Lung (tissue), 11 donors: ENCODE measurements at regions not wholly inside any gene's neighbourhood (a gene's known extent, or its start where the extent isn't known, plus 50 kb on each side); places are given as distances from the start of the nearest gene placed in this dataset.

Experiments used
- ATAC-seq: fragments of 200-7000 bp; cut with Tn5 transposase; one replicate; pipeline ENCODE4 v1.9.1; 2020; ENCODE audit warnings: moderate number of reproducible peaks; ENCODE audit not compliant: insufficient read depth, low FRiP score
- DNase-seq, 3 donors: peaks; one replicate each; pipeline ENCODE4 v3.0.0-alpha.2; 2013 to 2017
- H3K27ac ChIP-seq, 2 donors: one replicate each; pipeline ENCODE4 v1.5.1; 2013; ENCODE audit warnings: mild to moderate bottlenecking in 2 of 2, moderate library complexity in 2 of 2, control low read depth in 1 of 2, inconsistent platforms in 1 of 2, low read depth in 1 of 2, low read length in 1 of 2
- H3K27me3 ChIP-seq, 3 donors: one replicate each; pipeline ENCODE4 v1.5.1; 2013; ENCODE audit warnings: low read length in 2 of 3; ENCODE audit not compliant: control insufficient read depth in 3 of 3, insufficient read depth in 3 of 3
- H3K36me3 ChIP-seq, 4 donors: one replicate each; pipeline ENCODE4 v1.5.1; 2013; ENCODE audit warnings: low read length in 4 of 4, mild to moderate bottlenecking in 1 of 4, moderate library complexity in 1 of 4; ENCODE audit not compliant: control insufficient read depth in 4 of 4, insufficient read depth in 4 of 4
- H3K4me1 ChIP-seq, 5 donors: one replicate each; pipeline ENCODE4 v1.5.1; 2013; ENCODE audit warnings: low read length in 5 of 5, mild to moderate bottlenecking in 2 of 5, moderate library complexity in 1 of 5; ENCODE audit not compliant: control insufficient read depth in 5 of 5, insufficient read depth in 5 of 5
- H3K4me3 ChIP-seq: one replicate; pipeline ENCODE4 v1.5.1; 2013; ENCODE audit warnings: mild to moderate bottlenecking, control low read depth, moderate library complexity
- H3K9ac ChIP-seq, 2 donors: one replicate each; pipeline ENCODE4 v1.5.1; 2013; ENCODE audit warnings: low read length in 2 of 2, control low read depth in 1 of 2; ENCODE audit not compliant: insufficient read depth in 1 of 2
- H3K9me3 ChIP-seq, 4 donors: one replicate each; pipeline ENCODE4 v1.5.1; 2013; ENCODE audit warnings: low read length in 3 of 4, mild to moderate bottlenecking in 1 of 4, moderate library complexity in 1 of 4; ENCODE audit not compliant: control insufficient read depth in 4 of 4, insufficient read depth in 3 of 4
- CTCF ChIP-seq: IDR thresholded peaks from 2 replicates; pipeline ENCODE4 v1.5.1; 2012; ENCODE audit warnings: mild to moderate bottlenecking; ENCODE audit errors: control extremely low read depth, extremely low read depth
- WGBS, 2 donors: extraction: QIAGEN DNeasy Blood & Tissue Kit; methylation state at CpG; one replicate each; pipeline ENCODE4 v1.1.7; 2013; 5-methylcytosine and 5-hydroxymethylcytosine counted together
- donor health status: control.
- donor health status: control.
- donor health status: Bipolar disorder and iron deficiency.
- donor health status: healthy.
- donor health status: DM: yes; HTN: yes; CAD: no.

GRCh38 chr1:183735069-183735860 lies 69.7 kb upstream of the RGL1 start:
- WGBS, 2 donors, result 42 to 58% methylated on average over 1 of the region's 1 CpG
- peak in 1 of 3 donors; percentile 82 for DNase-seq
- Histone ChIP-seq H3K27me3 (no peaks in the 10 kb centered on the region), H3K36me3 (no peaks in the 10 kb centered on the region), H3K9ac (peak overlapping the region in 1 of 2 donors; percentile 17), H3K27ac (peak overlapping the region in 1 of 2 donors; percentile 45), H3K9me3 (no peaks in the 10 kb centered on the region), H3K4me3 (no peak overlapping the region), H3K4me1 (peaks cover 4 to 84% (median 17%) of the 10 kb centered on the region in 5 donors)
- TF ChIP-seq CTCF, result no peak
- no peak for ATAC-seq

GRCh38 chr1:183734543-183735036 lies 70.3 kb upstream of the RGL1 start:
- Histone ChIP-seq H3K9me3 (no peaks in the 10 kb centered on the region), H3K9ac (no peak overlapping the region), H3K27ac (no peak overlapping the region), H3K36me3 (no peaks in the 10 kb centered on the region), H3K27me3 (no peaks in the 10 kb centered on the region), H3K4me3 (no peak overlapping the region), H3K4me1 (peaks cover 5 to 81% (median 18%) of the 10 kb centered on the region in 5 donors)
- ATAC-seq, result peak; percentile 38
- TF ChIP-seq CTCF, result no peak
- 52 to 65% methylated on average over 5 of the region's 5 CpGs for whole genome bisulfite sequencing, 2 donors
- peak; percentile 78 to 95 (median 86) for DNase-seq

- Histone ChIP-seq H3K9me3 (no peaks in the 10 kb centered on the region), H3K4me1 (peaks cover 3 to 72% (median 15%) of the 10 kb centered on the region in 5 donors), H3K36me3 (no peaks in the 10 kb centered on the region), H3K9ac (peak overlapping the region in 1 of 2 donors; percentile 26), H3K27ac (no peak overlapping the region), H3K4me3 (no peak overlapping the region), H3K27me3 (no peaks in the 10 kb centered on the region)
- ATAC-seq (no peak), DNase-seq (peak in 2 of 3 donors; percentile 71 to 85)
- TF ChIP-seq CTCF, result no peak
- 89 to 94% methylated on average over 2 of the region's 2 CpGs for WGBS, 2 donors
Measured at GRCh38 chr1:183733715-183734114, 71.2 kb upstream of the RGL1 start.
